Right atrium auricular region (tissue), 2 donors: ENCODE measurements at regions not wholly inside any gene's neighbourhood (a gene's known extent, or its start where the extent isn't known, plus 50 kb on each side); places are given as distances from the start of the nearest gene placed in this dataset.
"Not testable (repeated sequence)": the region's sequence is repeated elsewhere in the genome, so short reads cannot be mapped to it uniquely, and the experiment has no call there.

Experiments
- DNase-seq: peaks from one replicate; pipeline ENCODE4 v3.0.0-alpha.2; 2019; ENCODE audit warnings: low spot score
- H3K27ac ChIP-seq, 2 donors: fragments of 200-600 bp; sonication (generic); 1 replicate in 1 of 2; 2 replicates in 1 of 2; pipeline ENCODE4 v1.5.1; 2016 to 2019
- H3K27me3 ChIP-seq, 2 donors: fragments of 200-600 bp; sonication (generic); one replicate each; pipeline versions ENCODE4 v1.5.1 to v1.6.0; 2017 to 2019
- H3K36me3 ChIP-seq: fragments of 200-600 bp; sonication (generic); one replicate; pipeline ENCODE4 v1.5.1; 2016
- H3K4me1 ChIP-seq, 2 donors: fragments of 200-600 bp; sonication (generic); one replicate each; pipeline versions ENCODE4 v1.5.1 to v1.6.0; 2017 to 2019
- H3K4me3 ChIP-seq, 2 donors: fragments of 200-600 bp; sonication (generic); 1 replicate in 1 of 2; 2 replicates in 1 of 2; pipeline ENCODE4 v1.5.1; 2017 to 2019; ENCODE audit warnings: mild to moderate bottlenecking in 1 of 2, moderate library complexity in 1 of 2
- H3K9me3 ChIP-seq, 2 donors: fragments of 200-600 bp; sonication (generic); one replicate each; pipeline ENCODE4 v1.5.1; 2019

DNA sequence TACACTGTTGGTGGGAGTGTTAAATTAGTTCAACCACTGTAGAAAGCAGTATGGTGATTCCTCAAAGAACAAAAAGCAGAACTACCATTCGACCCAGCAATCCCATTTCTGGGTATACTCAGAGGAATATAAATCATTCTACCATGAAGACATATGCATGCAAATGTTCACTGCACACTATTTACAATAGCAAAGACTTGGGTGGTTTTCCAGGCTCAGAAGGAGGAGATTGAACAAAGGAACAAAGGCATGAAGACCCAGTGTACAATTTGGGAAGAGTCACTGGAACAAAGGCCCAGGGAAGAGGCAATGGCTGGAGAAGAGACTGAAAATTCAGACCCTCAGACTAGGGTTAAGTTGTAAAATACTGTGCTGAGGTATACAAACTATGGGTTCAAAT, 148.5 kb upstream of the NBPF26 start:
- H3K9me3 ChIP-seq, H3K4me3 ChIP-seq, H3K27me3 ChIP-seq, DNase-seq, H3K27ac ChIP-seq, H3K4me1 ChIP-seq, H3K36me3 ChIP-seq: not testable (repeated sequence)

GRCh38 chr1:120582135-120582534, 141.6 kb upstream of the NBPF26 start:
- not testable (repeated sequence) for DNase-seq, H3K27ac ChIP-seq, H3K4me1 ChIP-seq, H3K36me3 ChIP-seq, H3K27me3 ChIP-seq, H3K9me3 ChIP-seq, H3K4me3 ChIP-seq

DNA sequence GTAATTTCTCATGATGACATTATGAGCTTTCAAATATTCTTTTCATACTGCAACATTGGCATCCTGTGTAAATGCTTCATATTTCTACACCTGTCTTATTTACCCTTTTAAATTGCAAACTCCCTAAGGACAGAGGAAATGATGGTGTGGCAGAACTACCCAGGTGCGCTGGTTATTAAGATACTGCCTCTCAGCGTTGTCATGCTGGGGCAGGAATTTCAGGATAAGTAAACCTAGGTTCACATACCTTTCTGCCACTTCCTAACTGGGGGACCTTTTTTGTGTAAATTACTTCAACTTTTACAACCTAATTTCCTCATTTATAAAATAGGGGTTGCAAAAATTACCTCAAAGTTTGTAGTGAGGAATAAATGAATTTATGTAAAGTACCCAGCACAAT, 137.7 kb upstream of the NBPF26 start:
- H3K9me3 ChIP-seq, H3K36me3 ChIP-seq, H3K4me1 ChIP-seq, DNase-seq, H3K4me3 ChIP-seq, H3K27ac ChIP-seq, H3K27me3 ChIP-seq: not testable (repeated sequence)

- H3K4me1 ChIP-seq, H3K9me3 ChIP-seq, H3K27me3 ChIP-seq, H3K4me3 ChIP-seq, DNase-seq, H3K36me3 ChIP-seq, H3K27ac ChIP-seq: not testable (repeated sequence)
These were observed 134.9 kb upstream of the NBPF26 start for GRCh38 chr1:120588811-120589210.

- not testable (repeated sequence) for H3K4me1 ChIP-seq, H3K4me3 ChIP-seq, H3K27me3 ChIP-seq, H3K27ac ChIP-seq, DNase-seq, H3K9me3 ChIP-seq, H3K36me3 ChIP-seq
These were observed 132.0 kb upstream of the NBPF26 start for GRCh38 chr1:120591774-120592173.

- not testable (repeated sequence) for H3K9me3 ChIP-seq, H3K36me3 ChIP-seq, H3K4me1 ChIP-seq, H3K27me3 ChIP-seq, H3K4me3 ChIP-seq, DNase-seq, H3K27ac ChIP-seq
These were observed 130.8 kb upstream of the NBPF26 start for GRCh38 chr1:120592943-120593342.

GRCh38 chr1:120593648-120594047, 130.1 kb upstream of the NBPF26 start:
- not testable (repeated sequence) for H3K27me3 ChIP-seq, H3K9me3 ChIP-seq, H3K4me1 ChIP-seq, H3K4me3 ChIP-seq, H3K27ac ChIP-seq, H3K36me3 ChIP-seq, DNase-seq

- H3K4me1 ChIP-seq, DNase-seq, H3K9me3 ChIP-seq, H3K36me3 ChIP-seq, H3K4me3 ChIP-seq, H3K27me3 ChIP-seq, H3K27ac ChIP-seq: not testable (repeated sequence)
These were observed 125.3 kb upstream of the NBPF26 start for GRCh38 chr1:120598331-120598951.

GRCh38 chr1:120599511-120599910, 124.2 kb upstream of the NBPF26 start:
- H3K4me3 ChIP-seq: not testable (repeated sequence)

GRCh38 chr1:120600442-120601041, 123.2 kb upstream of the NBPF26 start:
- H3K9me3 ChIP-seq, H3K27ac ChIP-seq, H3K4me1 ChIP-seq, DNase-seq, H3K4me3 ChIP-seq, H3K36me3 ChIP-seq, H3K27me3 ChIP-seq: not testable (repeated sequence)

More at GRCh38 chr1:120599511-120599910, 124.2 kb upstream of the NBPF26 start:
- H3K4me1 ChIP-seq, H3K27me3 ChIP-seq, H3K36me3 ChIP-seq, H3K9me3 ChIP-seq, H3K27ac ChIP-seq, DNase-seq: not testable (repeated sequence)

DNA sequence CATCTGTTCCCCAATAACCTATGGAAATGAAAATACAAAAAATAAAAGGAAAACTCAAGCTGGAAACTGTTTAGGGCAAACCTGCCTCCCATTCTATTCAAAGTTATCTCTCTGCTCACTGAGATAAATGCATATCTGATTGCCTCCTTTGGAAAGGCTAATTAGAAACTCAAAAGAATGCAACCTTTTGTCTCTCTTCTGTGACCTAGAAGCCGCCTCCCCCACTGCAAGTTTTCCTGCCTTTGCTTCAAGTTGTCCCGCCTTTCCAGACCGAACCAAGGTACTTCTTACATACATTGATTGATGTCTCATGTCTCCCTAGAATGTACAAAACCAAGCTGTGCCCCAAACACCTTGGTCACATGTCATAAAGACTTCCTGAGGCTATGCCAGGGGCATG, 115.9 kb upstream of the NBPF26 start:
- DNase-seq, H3K4me3 ChIP-seq, H3K4me1 ChIP-seq, H3K36me3 ChIP-seq, H3K27ac ChIP-seq, H3K9me3 ChIP-seq, H3K27me3 ChIP-seq: not testable (repeated sequence)

DNA sequence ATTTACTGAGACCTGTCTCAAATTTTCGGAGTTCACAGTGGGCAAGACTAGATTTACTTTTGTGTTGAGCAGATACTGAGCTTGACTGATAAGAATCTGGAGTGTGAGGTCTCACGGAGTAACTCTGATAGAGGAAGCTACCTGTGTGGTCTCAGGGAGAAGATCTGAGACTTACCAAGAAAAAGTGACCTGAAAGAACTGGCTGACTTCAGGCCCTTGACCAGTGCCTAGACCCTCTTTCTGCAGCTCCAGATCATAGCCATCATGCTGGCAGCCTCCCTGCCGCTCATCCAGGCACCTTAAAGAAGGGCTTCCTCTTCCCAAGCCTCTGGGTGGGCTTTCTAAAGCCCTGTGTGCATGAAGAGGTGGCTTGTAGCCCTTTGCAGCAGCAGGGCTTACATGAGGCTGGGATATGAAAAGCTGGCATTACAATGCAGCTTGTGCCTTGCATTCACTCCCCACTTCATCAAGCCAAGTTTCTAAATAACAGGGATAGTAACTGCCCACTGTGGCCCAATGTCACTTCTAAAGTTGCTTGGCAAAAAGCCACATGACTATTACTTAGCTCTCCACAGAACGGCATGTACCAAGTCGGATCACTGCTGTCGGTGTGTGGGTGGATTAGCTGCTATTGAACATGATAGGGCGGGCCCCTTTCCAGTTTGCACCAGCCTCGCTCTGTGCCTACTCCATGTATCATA, 115.3 kb upstream of the NBPF26 start:
- DNase-seq, H3K9me3 ChIP-seq, H3K4me1 ChIP-seq, H3K27ac ChIP-seq, H3K4me3 ChIP-seq, H3K36me3 ChIP-seq, H3K27me3 ChIP-seq: not testable (repeated sequence)

DNA sequence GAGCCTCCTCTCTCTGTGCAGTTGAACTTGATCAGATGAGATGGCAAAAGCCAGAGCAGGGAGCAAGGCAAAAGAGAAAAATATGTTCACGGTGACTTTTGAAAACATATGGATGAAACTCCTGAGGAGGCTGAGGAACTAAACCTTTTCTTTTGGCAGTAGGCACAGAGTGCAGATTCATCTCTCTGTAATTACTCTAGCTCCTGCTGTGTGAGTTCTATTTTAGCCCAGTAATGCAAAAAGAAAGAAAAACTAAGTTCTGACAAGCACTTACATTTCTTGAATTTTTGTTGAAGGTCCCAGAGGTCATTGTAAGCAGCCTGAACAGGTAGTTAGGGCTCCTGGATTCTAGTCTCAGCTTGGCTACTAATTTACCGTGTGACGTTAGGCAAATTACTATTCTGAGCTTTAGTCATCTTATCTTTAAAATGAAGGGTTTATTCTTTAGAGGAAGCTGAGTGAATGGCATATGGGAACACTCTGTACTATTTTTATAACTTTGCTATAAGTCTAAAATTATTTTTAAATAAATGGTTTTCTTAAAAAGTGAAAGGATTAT, 114.7 kb upstream of the NBPF26 start:
- H3K36me3 ChIP-seq, DNase-seq, H3K9me3 ChIP-seq, H3K4me1 ChIP-seq, H3K4me3 ChIP-seq, H3K27ac ChIP-seq, H3K27me3 ChIP-seq: not testable (repeated sequence)

DNA sequence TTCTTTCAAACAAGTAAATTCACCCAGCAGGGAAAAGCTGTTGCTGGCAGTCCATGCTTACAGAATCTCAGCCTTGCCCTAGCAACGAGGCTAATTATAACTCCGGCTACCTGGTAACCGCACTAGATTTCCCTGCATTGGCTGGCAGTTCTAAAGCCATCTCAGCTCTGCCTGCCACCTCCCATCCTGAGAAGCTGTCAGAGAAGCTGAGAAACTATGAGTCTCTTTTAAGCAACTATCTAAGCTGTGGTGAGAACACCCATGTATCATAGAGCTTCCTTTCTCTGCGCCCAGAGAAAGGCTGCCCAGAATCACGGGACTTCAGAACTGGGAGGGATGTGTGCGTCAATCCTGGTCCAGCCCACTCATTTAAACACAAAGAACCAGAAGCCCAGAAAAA, 113.9 kb upstream of the NBPF26 start:
- not testable (repeated sequence) for H3K27me3 ChIP-seq, DNase-seq, H3K36me3 ChIP-seq, H3K4me3 ChIP-seq, H3K27ac ChIP-seq, H3K9me3 ChIP-seq, H3K4me1 ChIP-seq

GRCh38 chr1:120614931-120615639, 108.7 kb upstream of the NBPF26 start:
- not testable (repeated sequence) for H3K27ac ChIP-seq, H3K36me3 ChIP-seq, H3K9me3 ChIP-seq, H3K4me3 ChIP-seq, H3K4me1 ChIP-seq, DNase-seq, H3K27me3 ChIP-seq
